GM10248 (cell line): ENCODE measurements at regions not wholly inside any gene's neighbourhood (a gene's known extent, or its start where the extent isn't known, plus 50 kb on each side); places are given as distances from the start of the nearest gene placed in this dataset.

ENCODE experiments used
- CTCF ChIA-PET: fragments of 300-600 bp; sonication (Branson Sonifier 250); formaldehyde crosslinking; extraction: SDS; loops from one replicate; lab custom pipeline; 2021; ENCODE audit warnings: antibody characterized with exemption; lab: Yijun Ruan, JAX
- POLR2A ChIA-PET: fragments of 350-650 bp; sonication (Branson Sonifier 250); formaldehyde crosslinking; extraction: SDS; loops from one replicate; lab custom pipeline; 2020; ENCODE audit warnings: antibody characterized with exemption; lab: Yijun Ruan, JAX
- DNase-seq: peaks from one replicate; pipeline ENCODE4 v3.0.0; 2012; ENCODE audit errors: extremely low spot score
- TF ChIP-seq, protein P1 (sequence below): IDR thresholded peaks from 2 replicates; pipeline ENCODE4 v1.5.1; 2012; ENCODE audit warnings: mild to moderate bottlenecking, low read depth; ENCODE audit errors: extremely low read depth, missing control alignments, control extremely low read depth

DNA sequence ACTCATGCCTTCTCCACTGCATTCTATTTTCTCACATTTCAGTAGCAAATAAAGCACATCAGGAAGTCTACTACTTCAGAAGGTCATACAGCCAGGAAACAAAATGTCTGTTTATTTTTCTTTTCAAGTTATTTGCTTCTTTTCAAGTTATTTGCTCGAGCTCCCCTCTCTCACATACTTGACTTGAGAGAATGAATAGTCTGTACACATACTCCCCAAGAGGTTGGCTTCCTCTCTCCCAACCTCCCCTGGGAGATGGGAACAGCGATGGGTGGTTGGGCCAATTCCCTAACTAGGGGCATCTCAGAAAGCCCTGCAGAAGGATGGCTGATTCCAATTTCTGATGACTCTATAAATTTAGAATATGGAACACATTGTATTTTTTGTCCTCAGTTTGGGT is 64.7 kb upstream of the PTPN13 start:
- TF ChIP-seq, protein P1, sequence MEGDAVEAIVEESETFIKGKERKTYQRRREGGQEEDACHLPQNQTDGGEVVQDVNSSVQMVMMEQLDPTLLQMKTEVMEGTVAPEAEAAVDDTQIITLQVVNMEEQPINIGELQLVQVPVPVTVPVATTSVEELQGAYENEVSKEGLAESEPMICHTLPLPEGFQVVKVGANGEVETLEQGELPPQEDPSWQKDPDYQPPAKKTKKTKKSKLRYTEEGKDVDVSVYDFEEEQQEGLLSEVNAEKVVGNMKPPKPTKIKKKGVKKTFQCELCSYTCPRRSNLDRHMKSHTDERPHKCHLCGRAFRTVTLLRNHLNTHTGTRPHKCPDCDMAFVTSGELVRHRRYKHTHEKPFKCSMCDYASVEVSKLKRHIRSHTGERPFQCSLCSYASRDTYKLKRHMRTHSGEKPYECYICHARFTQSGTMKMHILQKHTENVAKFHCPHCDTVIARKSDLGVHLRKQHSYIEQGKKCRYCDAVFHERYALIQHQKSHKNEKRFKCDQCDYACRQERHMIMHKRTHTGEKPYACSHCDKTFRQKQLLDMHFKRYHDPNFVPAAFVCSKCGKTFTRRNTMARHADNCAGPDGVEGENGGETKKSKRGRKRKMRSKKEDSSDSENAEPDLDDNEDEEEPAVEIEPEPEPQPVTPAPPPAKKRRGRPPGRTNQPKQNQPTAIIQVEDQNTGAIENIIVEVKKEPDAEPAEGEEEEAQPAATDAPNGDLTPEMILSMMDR: no peak
- POLR2A ChIA-PET: no interaction called here
- DNase-seq: no peak
- CTCF ChIA-PET: no interaction called here

DNA sequence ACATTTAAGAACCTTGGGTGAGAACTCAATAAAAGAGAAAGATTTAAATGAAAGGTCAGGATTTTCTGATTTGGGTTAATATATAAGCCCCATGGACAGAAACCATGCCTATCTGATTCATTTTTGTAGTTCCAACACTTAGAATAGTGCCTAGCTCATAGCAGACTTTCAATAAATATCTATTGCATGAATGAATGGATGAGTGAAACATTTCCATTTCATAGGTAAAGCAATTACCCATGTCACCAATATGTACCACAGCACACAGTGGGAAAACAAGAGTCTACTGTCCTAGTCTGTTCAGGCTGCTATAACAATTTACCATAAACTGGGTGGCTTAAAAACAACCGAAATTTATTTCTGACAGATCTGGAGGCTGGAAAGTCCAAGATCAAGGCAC is 63.9 kb upstream of the PTPN13 start:
- POLR2A ChIA-PET: no interaction called here
- TF ChIP-seq, protein P1: no peak
- DNase-seq: no peak
- CTCF ChIA-PET: interaction anchor here (1.7 kb wide), 1 partner anchor 31 kb away, joined by 4 read pairs; no protein-coding TSS in a partner anchor

DNA sequence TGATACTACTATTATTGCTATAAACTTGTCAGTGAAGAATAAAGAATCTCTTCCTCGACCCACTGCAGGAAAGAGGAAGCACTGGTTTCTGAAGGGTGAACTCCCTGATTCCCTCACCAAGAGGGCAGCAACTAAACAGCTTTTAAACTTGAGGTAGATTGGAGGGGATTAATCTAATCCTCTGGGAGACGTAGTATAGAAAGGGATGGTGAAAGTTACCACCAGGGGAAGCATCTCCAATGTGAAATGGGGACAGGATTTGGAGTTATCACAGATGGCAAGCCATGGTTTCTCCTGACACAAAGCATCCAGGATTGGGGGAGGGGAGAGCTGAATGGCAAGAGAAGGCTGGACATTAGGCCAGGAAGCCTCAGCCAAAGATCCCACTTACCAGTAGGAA is 62.7 kb upstream of the PTPN13 start:
- DNase-seq: no peak
- POLR2A ChIA-PET: no interaction called here
- TF ChIP-seq, protein P1: no peak
- CTCF ChIA-PET: interaction anchor here (1.2 to 1.7 kb wide), 4 partner anchors 9 to 35 kb away, joined by 4 to 7 read pairs (median 4); no protein-coding TSS in a partner anchor

DNA sequence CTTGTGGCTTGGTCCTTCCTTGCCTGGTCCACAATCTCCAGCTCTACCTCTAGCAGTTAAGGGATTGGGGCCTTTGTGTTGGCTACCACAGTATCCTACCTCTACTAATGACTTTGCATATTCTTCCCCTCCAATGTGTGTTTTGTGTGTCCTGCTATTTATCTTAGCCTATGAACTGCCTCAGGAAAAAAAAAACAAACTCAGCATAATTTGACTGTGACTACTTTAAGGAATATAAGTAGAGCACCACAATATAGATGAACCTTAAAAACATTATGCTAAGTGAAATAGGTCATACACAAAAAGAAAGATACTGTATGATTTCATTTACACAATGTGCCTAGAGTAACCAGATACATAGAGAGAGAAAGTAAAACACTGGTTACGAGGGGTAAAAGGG is 61.3 kb upstream of the PTPN13 start:
- ChIA-PET CTCF (no interaction called here), POLR2A (no interaction called here)
- no peak for DNase-seq
- TF ChIP-seq, protein P1: no peak

DNA sequence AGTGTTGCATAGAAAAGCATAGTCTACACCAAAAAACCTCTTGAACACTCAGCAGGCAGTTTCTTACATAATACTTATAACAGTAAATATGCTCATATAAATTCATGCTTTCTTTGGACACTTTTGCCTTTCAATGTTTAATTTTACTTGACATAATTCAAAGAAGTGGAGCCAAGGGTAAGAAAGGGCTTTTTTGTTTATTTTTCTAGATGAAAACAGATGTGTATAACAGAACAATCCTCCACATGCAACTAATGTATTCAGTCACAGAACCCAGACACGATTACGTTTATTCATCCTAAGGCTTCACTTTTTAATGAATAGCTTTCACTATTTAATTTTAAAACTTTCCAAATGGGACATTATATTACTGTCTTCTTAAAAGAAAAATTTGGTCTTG is 58.0 kb upstream of the PTPN13 start:
- ChIA-PET CTCF (interaction anchor here (1.3 to 1.8 kb wide), 3 partner anchors 12 to 14 kb away, joined by 3 to 6 read pairs (median 5); no protein-coding TSS in a partner anchor), POLR2A (no interaction called here)
- DNase-seq: no peak
- TF ChIP-seq, protein P1: no peak

DNA sequence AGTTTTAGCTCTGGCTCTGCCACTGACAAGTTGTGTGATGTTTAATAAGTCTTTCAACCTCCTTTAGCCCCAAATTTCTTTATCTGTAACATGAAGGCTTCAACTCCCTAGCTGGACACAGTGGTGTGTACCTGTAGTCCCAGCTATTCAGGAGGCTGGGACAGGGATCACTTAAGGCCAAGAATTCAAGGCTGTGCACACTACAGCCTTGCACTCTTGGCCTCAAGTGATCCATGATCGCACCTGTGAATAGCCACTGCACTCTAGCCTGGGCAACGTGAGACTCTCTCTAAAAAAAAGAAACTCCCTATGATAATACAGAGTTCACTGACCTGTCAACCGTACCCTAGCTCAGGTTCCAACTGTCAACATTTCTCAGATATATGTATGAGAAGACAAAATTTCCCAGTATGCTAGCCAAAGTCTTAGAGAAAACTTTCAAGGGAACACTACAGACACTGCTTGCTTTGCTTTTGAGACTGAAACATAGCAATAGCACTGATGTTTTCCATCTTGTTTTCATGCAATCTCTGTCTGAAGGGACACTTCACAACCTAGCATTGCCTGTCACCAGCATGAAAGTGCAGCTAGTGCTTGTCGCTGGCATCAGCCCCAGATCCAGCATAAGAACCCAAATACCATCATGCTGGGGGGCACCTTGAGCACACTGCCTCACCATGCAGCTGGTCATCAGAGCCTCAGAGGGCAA is 51.6 kb upstream of the PTPN13 start:
- DNase-seq: no peak
- ChIA-PET POLR2A (no interaction called here), CTCF (interaction anchor here (0.9 to 2.4 kb wide), 7 partner anchors 11 to 46 kb away, joined by 3 to 13 read pairs (median 7); no protein-coding TSS in a partner anchor)
- TF ChIP-seq, protein P1: no peak
